Nephron (organoid): ENCODE measurements at regions not wholly inside any gene's neighbourhood (a gene's known extent, or its start where the extent isn't known, plus 50 kb on each side); places are given as distances from the start of the nearest gene placed in this dataset.

Source experiments
- H3K27ac Mint-ChIP-seq, 3 experiments: 2 replicates each; pipeline ENCODE4 v1.8.0; 2020; ENCODE audit warnings: mixed read lengths in 3 of 3, mild to moderate bottlenecking in 2 of 3, moderate library complexity in 1 of 3
- H3K27me3 Mint-ChIP-seq: 2 replicates; pipeline ENCODE4 v1.8.0; 2021; ENCODE audit warnings: low read depth, mild to moderate bottlenecking, moderate library complexity, mixed read lengths
- H3K36me3 Mint-ChIP-seq: 2 replicates; pipeline ENCODE4 v1.8.0; 2020; ENCODE audit warnings: low read depth, mixed read lengths
- H3K4me1 Mint-ChIP-seq: 2 replicates; pipeline ENCODE4 v1.8.0; 2020; ENCODE audit warnings: mixed read lengths
- H3K4me3 Mint-ChIP-seq, 3 experiments: 2 replicates each; pipeline ENCODE4 v1.8.0; 2020; ENCODE audit warnings: mild to moderate bottlenecking in 3 of 3, mixed read lengths in 3 of 3, moderate library complexity in 2 of 3
- H3K9me3 Mint-ChIP-seq: 2 replicates; pipeline ENCODE4 v1.8.0; 2020; ENCODE audit warnings: mixed read lengths
- CTCF ChIP-seq, 3 experiments: fragments of 200-600 bp; sonication (generic); IDR thresholded peaks; one replicate each; pipeline ENCODE4 v1.5.0; 2021; ENCODE audit warnings: antibody characterized with exemption in 3 of 3; ENCODE audit not compliant: unreplicated experiment in 3 of 3

GRCh38 chr6:17018425-17018824 lies 83.4 kb upstream of the STMND1 start:
- Mint-ChIP-seq H3K27ac (no peak overlapping the region), H3K36me3 (no peaks in the 10 kb centered on the region), H3K4me1 (no peaks in the 10 kb centered on the region), H3K9me3 (no peaks in the 10 kb centered on the region), H3K27me3 (peaks cover 10% of the 10 kb centered on the region), H3K4me3 (no peak overlapping the region)
- TF ChIP-seq CTCF (IDR thresholded peaks at IDR 0.05; ENCODE audit: unreplicated experiment in 3 of 3): no peak

- H3K36me3 Mint-ChIP-seq: no peaks in the 10 kb centered on the region
- H3K27me3 Mint-ChIP-seq: peaks cover 9% of the 10 kb centered on the region
- H3K27ac Mint-ChIP-seq: no peak overlapping the region
- TF ChIP-seq CTCF (IDR thresholded peaks at IDR 0.05; ENCODE audit: unreplicated experiment in 3 of 3): no peak
- no peaks in the 10 kb centered on the region for H3K4me1 Mint-ChIP-seq
- no peak overlapping the region for H3K4me3 Mint-ChIP-seq
- no peaks in the 10 kb centered on the region for H3K9me3 Mint-ChIP-seq
These were observed 84.4 kb upstream of the STMND1 start for GRCh38 chr6:17017416-17017815.

- Mint-ChIP-seq H3K4me3 (no peak overlapping the region), H3K36me3 (no peaks in the 10 kb centered on the region), H3K27ac (no peak overlapping the region), H3K4me1 (no peaks in the 10 kb centered on the region), H3K9me3 (no peaks in the 10 kb centered on the region), H3K27me3 (no peaks in the 10 kb centered on the region)
- no peak for TF ChIP-seq CTCF (IDR thresholded peaks at IDR 0.05; ENCODE audit: unreplicated experiment in 3 of 3)
These were observed 86.1 kb upstream of the STMND1 start for GRCh38 chr6:17015551-17016381.

GRCh38 chr6:17015144-17015543 lies 86.7 kb upstream of the STMND1 start:
- Mint-ChIP-seq H3K9me3 (no peaks in the 10 kb centered on the region), H3K4me3 (no peak overlapping the region), H3K27me3 (no peaks in the 10 kb centered on the region), H3K27ac (no peak overlapping the region), H3K4me1 (no peaks in the 10 kb centered on the region), H3K36me3 (no peaks in the 10 kb centered on the region)
- no peak for TF ChIP-seq CTCF (IDR thresholded peaks at IDR 0.05; ENCODE audit: unreplicated experiment in 3 of 3)

- Mint-ChIP-seq H3K9me3 (peaks cover 2% of the 10 kb centered on the region), H3K4me3 (no peak overlapping the region), H3K27me3 (no peaks in the 10 kb centered on the region), H3K4me1 (no peaks in the 10 kb centered on the region), H3K27ac (no peak overlapping the region), H3K36me3 (no peaks in the 10 kb centered on the region)
- TF ChIP-seq CTCF (IDR thresholded peaks at IDR 0.05; ENCODE audit: unreplicated experiment in 3 of 3): no peak
These were observed 88.1 kb upstream of the STMND1 start for GRCh38 chr6:17013701-17014100.
